Endodermal cell (in vitro differentiated cells): ENCODE measurements at regions not wholly inside any gene's neighbourhood (a gene's known extent, or its start where the extent isn't known, plus 50 kb on each side); places are given as distances from the start of the nearest gene placed in this dataset.

Experiments used
- DNase-seq: peaks from one replicate; pipeline ENCODE4 v3.0.0-alpha.2; 2017
- H3K27ac ChIP-seq: 2 replicates; pipeline ENCODE4 v1.5.1; 2013; ENCODE audit warnings: mild to moderate bottlenecking, low read depth, low read length, moderate library complexity
- H3K27me3 ChIP-seq: 2 replicates; pipeline ENCODE4 v1.6.1; 2013; ENCODE audit warnings: mild to moderate bottlenecking, low read length, moderate library complexity; ENCODE audit not compliant: insufficient read depth, control insufficient read depth, poor library complexity, severe bottlenecking
- H3K36me3 ChIP-seq: 2 replicates; pipeline ENCODE4 v1.7.0; 2013; ENCODE audit warnings: mild to moderate bottlenecking, low read length, moderate library complexity; ENCODE audit not compliant: control insufficient read depth, insufficient read depth
- H3K4me1 ChIP-seq: one replicate; pipeline ENCODE4 v1.7.0; 2013; ENCODE audit warnings: low read length; ENCODE audit not compliant: control insufficient read depth, insufficient read depth
- H3K4me3 ChIP-seq: 2 replicates; pipeline ENCODE4 v1.5.1; 2013; ENCODE audit warnings: mild to moderate bottlenecking, low read length, moderate library complexity
- H3K9ac ChIP-seq: 2 replicates; pipeline ENCODE4 v1.6.1; 2013; ENCODE audit warnings: mild to moderate bottlenecking, low read length, moderate library complexity; ENCODE audit not compliant: poor library complexity, severe bottlenecking; ENCODE audit errors: extremely low read depth
- H3K9me3 ChIP-seq: 2 replicates; pipeline ENCODE4 v1.6.1; 2013; ENCODE audit warnings: mild to moderate bottlenecking, low read length, moderate library complexity; ENCODE audit not compliant: control insufficient read depth
- H3K27ac Mint-ChIP-seq: 2 replicates; pipeline ENCODE4 v1.8.0; 2020; ENCODE audit warnings: mixed read lengths
- H3K27me3 Mint-ChIP-seq: 2 replicates; pipeline ENCODE4 v1.8.0; 2021; ENCODE audit warnings: mild to moderate bottlenecking, mixed read lengths; ENCODE audit not compliant: insufficient read depth
- H3K36me3 Mint-ChIP-seq: 2 replicates; pipeline ENCODE4 v1.8.0; 2020; ENCODE audit warnings: low read depth, mixed read lengths
- H3K4me1 Mint-ChIP-seq: 2 replicates; pipeline ENCODE4 v1.8.0; 2020; ENCODE audit warnings: mixed read lengths
- H3K4me3 Mint-ChIP-seq: 2 replicates; pipeline ENCODE4 v1.8.0; 2020; ENCODE audit warnings: mild to moderate bottlenecking, moderate library complexity, mixed read lengths
- H3K9me3 Mint-ChIP-seq: 2 replicates; pipeline ENCODE4 v1.8.0; 2020; ENCODE audit warnings: mild to moderate bottlenecking, mixed read lengths
- WGBS, 2 experiments: methylation state at CpG; one replicate each; pipeline versions ENCODE4 v1.1.5 to v1.1.7; 2013; ENCODE audit warnings: missing lambda C conversion rate in 2 of 2, mixed read lengths in 1 of 2; ENCODE audit not compliant: insufficient coverage in 1 of 2, insufficient read length in 1 of 2; 5-methylcytosine and 5-hydroxymethylcytosine counted together
- TF ChIP-seq, protein P1 (sequence below): fragments of 200-600 bp; sonication (generic); conservative IDR thresholded peaks from 2 replicates; pipeline ENCODE4 v1.5.0; 2021; ENCODE audit warnings: antibody characterized with exemption, mild to moderate bottlenecking

GRCh38 chr5:141787376-141787775 is 90.8 kb downstream of the PCDH1 start:
- Mint-ChIP-seq H3K27ac (no peak overlapping the region), H3K9me3 (no peaks in the 10 kb centered on the region), H3K36me3 (no peaks in the 10 kb centered on the region), H3K4me1 (peaks cover 14% of the 10 kb centered on the region), H3K27me3 (peaks cover 7% of the 10 kb centered on the region), H3K4me3 (no peak overlapping the region)
- no peak overlapping the region for H3K27ac ChIP-seq
- H3K36me3 ChIP-seq: no peaks in the 10 kb centered on the region
- no peak overlapping the region for H3K4me3 ChIP-seq
- peaks cover 11% of the 10 kb centered on the region for H3K4me1 ChIP-seq
- H3K9ac ChIP-seq: no peak overlapping the region
- no peaks in the 10 kb centered on the region for H3K27me3 ChIP-seq
- TF ChIP-seq, protein P1, sequence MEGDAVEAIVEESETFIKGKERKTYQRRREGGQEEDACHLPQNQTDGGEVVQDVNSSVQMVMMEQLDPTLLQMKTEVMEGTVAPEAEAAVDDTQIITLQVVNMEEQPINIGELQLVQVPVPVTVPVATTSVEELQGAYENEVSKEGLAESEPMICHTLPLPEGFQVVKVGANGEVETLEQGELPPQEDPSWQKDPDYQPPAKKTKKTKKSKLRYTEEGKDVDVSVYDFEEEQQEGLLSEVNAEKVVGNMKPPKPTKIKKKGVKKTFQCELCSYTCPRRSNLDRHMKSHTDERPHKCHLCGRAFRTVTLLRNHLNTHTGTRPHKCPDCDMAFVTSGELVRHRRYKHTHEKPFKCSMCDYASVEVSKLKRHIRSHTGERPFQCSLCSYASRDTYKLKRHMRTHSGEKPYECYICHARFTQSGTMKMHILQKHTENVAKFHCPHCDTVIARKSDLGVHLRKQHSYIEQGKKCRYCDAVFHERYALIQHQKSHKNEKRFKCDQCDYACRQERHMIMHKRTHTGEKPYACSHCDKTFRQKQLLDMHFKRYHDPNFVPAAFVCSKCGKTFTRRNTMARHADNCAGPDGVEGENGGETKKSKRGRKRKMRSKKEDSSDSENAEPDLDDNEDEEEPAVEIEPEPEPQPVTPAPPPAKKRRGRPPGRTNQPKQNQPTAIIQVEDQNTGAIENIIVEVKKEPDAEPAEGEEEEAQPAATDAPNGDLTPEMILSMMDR: no peak
- DNase-seq: no peak
- H3K9me3 ChIP-seq: no peaks in the 10 kb centered on the region
- WGBS, 2 experiments: 91 to 100% methylated on average over 1 to 3 of the region's 3 CpGs

DNA sequence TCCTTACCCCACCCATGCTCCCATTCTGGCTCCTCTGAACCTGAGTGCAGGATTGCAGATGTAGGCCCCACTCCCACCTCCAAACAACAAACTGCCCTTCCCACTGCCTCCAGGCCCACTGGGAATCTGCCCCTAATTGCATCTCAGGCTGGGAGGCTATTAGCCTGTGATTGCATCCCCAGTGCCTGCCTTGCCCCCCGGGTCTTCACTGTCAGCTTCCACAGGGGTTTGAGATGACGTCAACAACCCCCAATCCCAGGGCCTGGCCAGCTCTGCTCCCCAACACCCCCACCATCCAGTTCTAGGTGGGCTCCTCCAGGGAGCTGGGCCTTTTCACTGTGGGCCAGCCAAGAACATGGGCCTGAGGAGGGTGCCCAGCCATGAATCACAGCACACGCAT is 91.5 kb downstream of the PCDH1 start:
- Mint-ChIP-seq H3K27ac (no peak overlapping the region), H3K36me3 (no peaks in the 10 kb centered on the region), H3K9me3 (no peaks in the 10 kb centered on the region), H3K27me3 (peaks cover 7% of the 10 kb centered on the region), H3K4me3 (no peak overlapping the region), H3K4me1 (peaks cover 12% of the 10 kb centered on the region)
- Histone ChIP-seq H3K4me1 (peaks cover 11% of the 10 kb centered on the region), H3K4me3 (no peak overlapping the region), H3K27me3 (no peaks in the 10 kb centered on the region), H3K36me3 (no peaks in the 10 kb centered on the region), H3K9me3 (no peaks in the 10 kb centered on the region), H3K27ac (no peak overlapping the region), H3K9ac (no peak overlapping the region)
- TF ChIP-seq, protein P1: no peak
- 76% methylated on average over 3 of the region's 3 CpGs; no CpG with 5 or more reads in 1 of the 2 experiments for WGBS, 2 experiments
- DNase-seq: no peak

GRCh38 chr5:141785711-141786110 is 92.5 kb downstream of the PCDH1 start:
- 94 to 100% methylated on average over 3 to 5 of the region's 5 CpGs for WGBS, 2 experiments
- H3K36me3 Mint-ChIP-seq: no peaks in the 10 kb centered on the region
- no peak overlapping the region for H3K4me3 Mint-ChIP-seq
- TF ChIP-seq, protein P1: no peak
- no peaks in the 10 kb centered on the region for H3K9me3 Mint-ChIP-seq
- H3K9ac ChIP-seq: no peak overlapping the region
- H3K27ac ChIP-seq: no peak overlapping the region
- H3K36me3 ChIP-seq: no peaks in the 10 kb centered on the region
- no peak overlapping the region for H3K4me3 ChIP-seq
- peaks cover 11% of the 10 kb centered on the region for H3K4me1 ChIP-seq
- H3K27me3 ChIP-seq: no peaks in the 10 kb centered on the region
- no peak for DNase-seq
- H3K4me1 Mint-ChIP-seq: peaks cover 12% of the 10 kb centered on the region
- H3K27me3 Mint-ChIP-seq: peaks cover 7% of the 10 kb centered on the region
- no peaks in the 10 kb centered on the region for H3K9me3 ChIP-seq
- H3K27ac Mint-ChIP-seq: no peak overlapping the region
